ENCODE measurements at regions not wholly inside any gene's neighbourhood (a gene's known extent, or its start where the extent isn't known, plus 50 kb on each side); places are given as distances from the start of the nearest gene placed in this dataset.

DNA sequence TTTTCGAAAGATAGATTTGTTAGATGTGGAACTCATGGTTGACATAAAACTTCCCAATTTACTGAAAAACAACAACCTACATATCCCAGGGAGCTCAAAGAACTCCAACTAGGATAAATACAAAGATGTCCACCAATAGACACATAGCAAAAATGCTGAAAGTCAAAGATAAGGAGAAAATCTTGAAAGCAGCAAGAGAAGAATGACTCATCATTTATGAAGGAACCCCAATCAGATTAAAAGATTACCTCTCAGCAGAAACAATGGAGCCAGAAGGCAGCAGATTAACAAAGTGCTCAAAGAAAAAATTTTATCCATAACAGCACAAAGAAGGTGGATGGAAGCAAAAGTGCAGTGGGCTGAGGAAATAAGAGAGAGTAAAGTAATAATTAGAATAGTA, 908.6 kb downstream of the SORCS3 start:
- 94% methylated on average over 1 of the region's 1 CpG; no CpG with 5 or more reads in 1 of the 2 experiments for WGBS, 2 experiments (ENCODE audit: extremely low coverage in 1 of 2, insufficient coverage in 1 of 2, insufficient read length in 1 of 2, insufficient replicate concordance in 2 of 2, low coverage in 1 of 2, low lambda C conversion rate in 2 of 2, missing lambda C conversion rate in 1 of 2)
- Histone ChIP-seq H2AK5ac (ENCODE audit: low read depth, low read length) (no peak overlapping the region), H3K23ac (ENCODE audit: insufficient read length) (no peak overlapping the region), H3K27ac (ENCODE audit: low read depth, low read length) (no peak overlapping the region), H3K27me3 (replicated peaks in 1 of 4; ENCODE audit: control insufficient read depth in 3 of 4, extremely low read depth in 1 of 4, insufficient read depth in 3 of 4, low read length in 3 of 4) (no peaks in the 10 kb centered on the region), H2BK5ac (ENCODE audit: low read depth, low read length) (no peak overlapping the region), H3K14ac (ENCODE audit: insufficient read length) (no peak overlapping the region), H3K4ac (replicated peaks; ENCODE audit: insufficient read length, low read depth, low read length) (no peak overlapping the region), H3K23me2 (ENCODE audit: low read depth, low read length) (no peaks in the 10 kb centered on the region), H4K91ac (replicated peaks; ENCODE audit: insufficient read length, low read length) (no peak overlapping the region), H3K9ac (replicated peaks in 1 of 4; ENCODE audit: extremely low read depth in 1 of 4, low read depth in 3 of 4, low read length in 3 of 4) (no peak overlapping the region), H2BK20ac (ENCODE audit: low read length) (no peak overlapping the region), H3K79me2 (ENCODE audit: control insufficient read depth in 1 of 2, insufficient read depth in 2 of 2, low read length in 2 of 2) (no peaks in the 10 kb centered on the region), H3K4me3 (ENCODE audit: extremely low read depth in 1 of 4, insufficient read depth in 2 of 4, low read depth in 3 of 4, low read length in 4 of 4) (no peak overlapping the region), H3K18ac (ENCODE audit: extremely low read depth, low read length) (no peak overlapping the region), H2AFZ (ENCODE audit: low read length) (no peak overlapping the region), H3K36me3 (ENCODE audit: control insufficient read depth in 2 of 4, insufficient read depth in 4 of 4, low read length in 3 of 4) (no peaks in the 10 kb centered on the region), H3K9me3 (ENCODE audit: insufficient read depth in 2 of 2, low read depth in 1 of 2, low read length in 1 of 2) (no peaks in the 10 kb centered on the region; a peak in 1 of 4 replicates), H3K79me1 (ENCODE audit: low read depth, low read length) (no peaks in the 10 kb centered on the region), H4K20me1 (replicated peaks in 1 of 2; ENCODE audit: control insufficient read depth in 1 of 2, insufficient read depth in 2 of 2, low read length in 2 of 2) (no peaks in the 10 kb centered on the region), H4K8ac (ENCODE audit: extremely low read depth, insufficient read depth, low read length) (no peak overlapping the region), H3K4me2 (ENCODE audit: insufficient read depth in 1 of 2, low read depth in 2 of 2, low read length in 2 of 2) (no peak overlapping the region), H2BK120ac (replicated peaks; ENCODE audit: low read depth, low read length) (no peak overlapping the region), H4K5ac (ENCODE audit: insufficient read length, low read depth, low read length) (no peak overlapping the region), H3K4me1 (replicated peaks in 1 of 4; ENCODE audit: control insufficient read depth in 3 of 4, insufficient read depth in 4 of 4, low read length in 3 of 4) (no peaks in the 10 kb centered on the region), H2BK12ac (ENCODE audit: low read depth, low read length) (no peak overlapping the region), H2BK15ac (ENCODE audit: low read length) (no peak overlapping the region), H3K56ac (replicated peaks; ENCODE audit: insufficient read length, low read depth, low read length) (no peak overlapping the region)
- ChIA-PET CTCF (ENCODE audit: partially characterized antibody) (interaction anchor here (0.8 kb wide), 1 partner anchor 288 kb away, joined by 3 read pairs; no protein-coding TSS in a partner anchor), POLR2A (ENCODE audit: partially characterized antibody) (no interaction called here)
- TF ChIP-seq POLR2A (IDR thresholded peaks at IDR 0.05; ENCODE audit: control extremely low read depth in 1 of 2, low read depth in 2 of 2, low read length in 2 of 2) (no peak), ASH2L (IDR thresholded peaks at IDR 0.05; ENCODE audit: low read length) (no peak), CEBPB (IDR thresholded peaks at IDR 0.05; ENCODE audit: low read depth, low read length) (no peak), SIN3A (conservative IDR thresholded peaks at IDR 0.05 in 1 of 2, IDR thresholded peaks at IDR 0.05 in 1 of 2; ENCODE audit: low read depth in 1 of 2, low read length in 2 of 2) (no peak), RXRA (IDR thresholded peaks at IDR 0.05; ENCODE audit: insufficient read depth, low read depth, low read length) (no peak), EP300 (IDR thresholded peaks at IDR 0.05; ENCODE audit: borderline replicate concordance in 1 of 2, low read depth in 2 of 2, low read length in 2 of 2) (no peak), SAP30 (IDR thresholded peaks at IDR 0.05; ENCODE audit: insufficient read depth, insufficient replicate concordance, low read length) (no peak), SRF (IDR thresholded peaks at IDR 0.05; ENCODE audit: low read depth, low read length) (no peak), NRF1 (IDR thresholded peaks at IDR 0.05; ENCODE audit: low read depth, low read length) (no peak), CREB1 (IDR thresholded peaks at IDR 0.05) (no peak)
- DNase-seq (ENCODE audit: low read depth in 1 of 2, low spot score in 2 of 2) (no peak), FAIRE-seq (no peak)
